HL-60 (cell line): ENCODE measurements at regions not wholly inside any gene's neighbourhood (a gene's known extent, or its start where the extent isn't known, plus 50 kb on each side); places are given as distances from the start of the nearest gene placed in this dataset.

Source experiments
- DNase-seq, 2 experiments: peaks; one replicate each; pipeline ENCODE4 v3.0.0-alpha.2; 2010 to 2020; ENCODE audit warnings: low read depth in 1 of 2, low spot score in 1 of 2
- H3K27ac ChIP-seq: fragments of 250-450 bp; sonication (Bioruptor Pico); replicated peaks from 2 replicates; pipeline ENCODE4 v1.5.1; 2020; ENCODE audit warnings: mild to moderate bottlenecking, moderate library complexity
- H3K27me3 ChIP-seq: fragments of 250-450 bp; sonication (Bioruptor Pico); 2 replicates; pipeline ENCODE4 v1.5.1; 2021; ENCODE audit warnings: mild to moderate bottlenecking, moderate library complexity; ENCODE audit not compliant: insufficient read depth, poor library complexity, severe bottlenecking
- H3K4me3 ChIP-seq: replicated peaks from 2 replicates; pipeline ENCODE4 v1.5.1; 2011; ENCODE audit warnings: mild to moderate bottlenecking, control low read depth, low read length; ENCODE audit not compliant: insufficient read depth
- GABPA ChIP-seq: IDR thresholded peaks from 2 replicates; pipeline ENCODE4 v1.6.1; 2012; ENCODE audit warnings: low read depth
- POLR2AphosphoS5 ChIP-seq: IDR thresholded peaks from 2 replicates; pipeline ENCODE4 v1.6.1; 2012; ENCODE audit warnings: low read depth
- SPI1 ChIP-seq: IDR thresholded peaks from 2 replicates; pipeline ENCODE4 v1.6.1; 2012; ENCODE audit warnings: low read depth, mild to moderate bottlenecking, borderline replicate concordance
- TF ChIP-seq, protein P1 (sequence below): IDR thresholded peaks from 2 replicates; pipeline ENCODE4 v1.6.1; 2012; ENCODE audit warnings: low read depth; ENCODE audit not compliant: insufficient replicate concordance
- TF ChIP-seq, protein P2 (sequence below): IDR thresholded peaks from one replicate; pipeline ENCODE4 v1.5.1; 2011; ENCODE audit warnings: low read length, control low read depth, inconsistent platforms; ENCODE audit not compliant: insufficient read depth

DNA sequence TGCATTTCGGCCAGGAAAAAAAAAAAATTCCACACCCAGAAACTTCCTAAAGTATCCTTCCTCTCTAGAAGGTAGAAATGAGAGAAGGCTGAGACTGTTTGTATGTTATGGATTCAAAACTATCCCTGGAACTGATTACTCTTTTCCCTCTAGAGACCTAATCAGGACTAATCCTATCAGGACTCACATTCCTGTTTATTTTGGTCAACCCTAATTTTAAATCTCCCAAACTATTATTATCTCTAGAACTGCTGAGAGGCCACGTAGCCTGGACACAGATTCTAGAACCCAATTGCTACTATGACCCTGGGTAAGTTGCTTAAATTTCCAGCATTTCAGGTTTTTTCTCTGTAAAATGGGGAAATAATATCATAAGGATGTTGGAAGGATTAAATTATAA, 346.8 kb upstream of the MEOX2 start:
- Histone ChIP-seq H3K4me3 (no peak overlapping the region), H3K27me3 (peaks cover 2% of the 10 kb centered on the region), H3K27ac (no peak overlapping the region)
- no peak for DNase-seq
- TF ChIP-seq GABPA = no peak
- no peak for TF ChIP-seq SPI1
- TF ChIP-seq, protein P1, sequence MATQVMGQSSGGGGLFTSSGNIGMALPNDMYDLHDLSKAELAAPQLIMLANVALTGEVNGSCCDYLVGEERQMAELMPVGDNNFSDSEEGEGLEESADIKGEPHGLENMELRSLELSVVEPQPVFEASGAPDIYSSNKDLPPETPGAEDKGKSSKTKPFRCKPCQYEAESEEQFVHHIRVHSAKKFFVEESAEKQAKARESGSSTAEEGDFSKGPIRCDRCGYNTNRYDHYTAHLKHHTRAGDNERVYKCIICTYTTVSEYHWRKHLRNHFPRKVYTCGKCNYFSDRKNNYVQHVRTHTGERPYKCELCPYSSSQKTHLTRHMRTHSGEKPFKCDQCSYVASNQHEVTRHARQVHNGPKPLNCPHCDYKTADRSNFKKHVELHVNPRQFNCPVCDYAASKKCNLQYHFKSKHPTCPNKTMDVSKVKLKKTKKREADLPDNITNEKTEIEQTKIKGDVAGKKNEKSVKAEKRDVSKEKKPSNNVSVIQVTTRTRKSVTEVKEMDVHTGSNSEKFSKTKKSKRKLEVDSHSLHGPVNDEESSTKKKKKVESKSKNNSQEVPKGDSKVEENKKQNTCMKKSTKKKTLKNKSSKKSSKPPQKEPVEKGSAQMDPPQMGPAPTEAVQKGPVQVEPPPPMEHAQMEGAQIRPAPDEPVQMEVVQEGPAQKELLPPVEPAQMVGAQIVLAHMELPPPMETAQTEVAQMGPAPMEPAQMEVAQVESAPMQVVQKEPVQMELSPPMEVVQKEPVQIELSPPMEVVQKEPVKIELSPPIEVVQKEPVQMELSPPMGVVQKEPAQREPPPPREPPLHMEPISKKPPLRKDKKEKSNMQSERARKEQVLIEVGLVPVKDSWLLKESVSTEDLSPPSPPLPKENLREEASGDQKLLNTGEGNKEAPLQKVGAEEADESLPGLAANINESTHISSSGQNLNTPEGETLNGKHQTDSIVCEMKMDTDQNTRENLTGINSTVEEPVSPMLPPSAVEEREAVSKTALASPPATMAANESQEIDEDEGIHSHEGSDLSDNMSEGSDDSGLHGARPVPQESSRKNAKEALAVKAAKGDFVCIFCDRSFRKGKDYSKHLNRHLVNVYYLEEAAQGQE = no peak
- TF ChIP-seq, protein P2, sequence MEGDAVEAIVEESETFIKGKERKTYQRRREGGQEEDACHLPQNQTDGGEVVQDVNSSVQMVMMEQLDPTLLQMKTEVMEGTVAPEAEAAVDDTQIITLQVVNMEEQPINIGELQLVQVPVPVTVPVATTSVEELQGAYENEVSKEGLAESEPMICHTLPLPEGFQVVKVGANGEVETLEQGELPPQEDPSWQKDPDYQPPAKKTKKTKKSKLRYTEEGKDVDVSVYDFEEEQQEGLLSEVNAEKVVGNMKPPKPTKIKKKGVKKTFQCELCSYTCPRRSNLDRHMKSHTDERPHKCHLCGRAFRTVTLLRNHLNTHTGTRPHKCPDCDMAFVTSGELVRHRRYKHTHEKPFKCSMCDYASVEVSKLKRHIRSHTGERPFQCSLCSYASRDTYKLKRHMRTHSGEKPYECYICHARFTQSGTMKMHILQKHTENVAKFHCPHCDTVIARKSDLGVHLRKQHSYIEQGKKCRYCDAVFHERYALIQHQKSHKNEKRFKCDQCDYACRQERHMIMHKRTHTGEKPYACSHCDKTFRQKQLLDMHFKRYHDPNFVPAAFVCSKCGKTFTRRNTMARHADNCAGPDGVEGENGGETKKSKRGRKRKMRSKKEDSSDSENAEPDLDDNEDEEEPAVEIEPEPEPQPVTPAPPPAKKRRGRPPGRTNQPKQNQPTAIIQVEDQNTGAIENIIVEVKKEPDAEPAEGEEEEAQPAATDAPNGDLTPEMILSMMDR = no peak
- no peak for TF ChIP-seq POLR2AphosphoS5

DNA sequence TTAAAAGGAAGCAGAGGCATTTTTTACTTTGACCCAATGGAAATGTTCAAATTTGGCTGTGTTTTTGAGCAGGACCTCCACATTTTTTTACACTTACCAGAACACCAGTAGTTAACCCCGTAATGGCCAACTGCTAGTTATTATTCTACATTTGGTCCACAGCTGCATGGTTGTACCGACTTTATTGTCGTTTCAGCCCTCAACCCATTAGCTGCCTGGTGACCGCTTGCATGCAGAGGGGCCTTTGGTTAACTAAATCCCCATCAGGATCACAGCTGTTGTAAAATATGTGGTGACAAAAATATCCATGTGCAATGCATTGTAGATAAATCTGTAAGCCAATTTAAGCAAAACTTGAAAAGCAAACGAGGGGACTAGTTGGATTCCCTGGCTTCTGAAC, 342.2 kb upstream of the MEOX2 start:
- H3K27me3 ChIP-seq = peaks cover 2% of the 10 kb centered on the region
- TF ChIP-seq POLR2AphosphoS5 = no peak
- H3K4me3 ChIP-seq = no peak overlapping the region
- no peak for DNase-seq
- H3K27ac ChIP-seq = no peak overlapping the region

DNA sequence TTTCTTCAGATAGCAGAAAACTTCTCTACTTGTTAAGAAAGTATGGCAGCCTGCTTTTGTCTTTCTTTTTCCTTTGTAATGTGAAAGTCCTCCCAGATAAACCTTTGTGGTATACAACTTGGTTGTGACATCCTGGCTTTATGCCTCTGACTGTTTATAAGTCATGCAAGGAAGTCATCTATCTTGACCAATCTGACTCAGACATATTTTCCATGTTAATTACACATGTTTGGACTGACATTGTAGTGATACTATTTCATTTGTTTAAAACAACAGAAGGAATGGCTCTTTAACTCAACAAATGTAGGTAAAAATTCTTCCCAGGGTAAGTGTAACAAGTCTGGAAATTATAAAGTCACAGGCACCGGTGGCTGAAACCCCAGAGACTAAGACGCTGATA, 341.6 kb upstream of the MEOX2 start:
- no peak overlapping the region for H3K27ac ChIP-seq
- H3K4me3 ChIP-seq = no peak overlapping the region
- H3K27me3 ChIP-seq = peaks cover 2% of the 10 kb centered on the region
- TF ChIP-seq GABPA = no peak
- TF ChIP-seq, protein P2 = no peak
- no peak for TF ChIP-seq SPI1
- TF ChIP-seq, protein P1 = no peak
- TF ChIP-seq POLR2AphosphoS5 = no peak
- no peak for DNase-seq

DNA sequence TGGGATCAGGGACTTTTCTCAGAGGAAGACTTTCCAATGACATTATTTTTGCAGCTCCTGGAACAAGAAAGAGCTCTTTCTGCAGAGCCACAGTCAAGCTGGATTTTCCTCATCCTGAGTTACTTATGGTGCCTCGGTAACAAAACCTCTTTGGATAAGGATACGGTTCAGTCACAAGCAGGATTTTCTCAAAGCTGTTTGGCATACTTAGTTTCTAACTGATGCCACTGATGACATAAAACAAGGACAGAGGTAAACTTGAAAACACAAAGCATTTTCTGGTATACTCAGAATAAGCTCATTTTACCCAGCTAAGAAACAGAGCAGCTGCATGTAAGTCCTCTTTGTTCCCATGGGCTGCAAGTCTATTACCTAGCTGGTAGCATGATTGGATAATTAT, 340.9 kb upstream of the MEOX2 start:
- Histone ChIP-seq H3K27ac (no peak overlapping the region), H3K27me3 (peaks cover 2% of the 10 kb centered on the region), H3K4me3 (no peak overlapping the region)
- DNase-seq = no peak
- TF ChIP-seq GABPA (no peak), SPI1 (no peak)
- TF ChIP-seq, protein P1 = no peak
- TF ChIP-seq, protein P2 = no peak
